ENCODE measurements at regions not wholly inside any gene's neighbourhood (a gene's known extent, or its start where the extent isn't known, plus 50 kb on each side); places are given as distances from the start of the nearest gene placed in this dataset.
"Not testable (repeated sequence)": the region's sequence is repeated elsewhere in the genome, so short reads cannot be mapped to it uniquely, and the experiment has no call there.

DNA sequence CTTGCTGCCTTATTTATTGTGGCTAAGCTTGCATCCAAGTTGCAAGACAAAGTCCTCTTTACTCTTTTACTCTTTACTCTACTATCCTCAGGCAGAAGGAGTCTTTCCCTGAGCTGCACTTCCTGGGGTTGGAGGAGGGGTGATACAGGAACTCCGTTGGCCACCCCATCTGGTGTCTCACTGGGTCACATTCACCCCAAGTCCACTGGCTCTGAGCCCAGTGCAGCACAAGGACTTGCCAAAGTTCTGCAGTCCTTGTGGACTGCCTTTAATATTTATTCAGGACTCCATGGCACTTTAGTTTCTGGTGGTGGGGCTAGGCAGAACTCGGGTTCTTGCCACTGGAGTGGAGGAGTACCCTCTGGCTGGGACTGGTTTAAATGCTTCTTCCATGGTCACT lies 165.4 kb upstream of the KCNH8 start:
- 17% methylated on average over 2 of the region's 2 CpGs for WGBS
- no peaks in the 10 kb centered on the region for H3K4me1 ChIP-seq (ENCODE audit: control insufficient read depth in 4 of 4, insufficient read depth in 4 of 4, low read length in 3 of 4)
- H3K27ac ChIP-seq (ENCODE audit: low read depth in 1 of 2, low read length in 2 of 2), result no peak overlapping the region
- no peak overlapping the region for H3K4me3 ChIP-seq (ENCODE audit: low read depth in 1 of 3, low read length in 3 of 3)
- no peak overlapping the region for H3K9ac ChIP-seq (ENCODE audit: low read depth in 1 of 2, low read length in 2 of 2)
- H3K36me3 ChIP-seq (ENCODE audit: control insufficient read depth in 4 of 4, insufficient read depth in 3 of 4, low read depth in 1 of 4, low read length in 3 of 4), result no peaks in the 10 kb centered on the region
- H3K9me3 ChIP-seq (ENCODE audit: control insufficient read depth in 4 of 4, low read length in 3 of 4), result no peaks in the 10 kb centered on the region
- peaks cover 0 to 2% (median 0%) of the 10 kb centered on the region in 4 donors for H3K27me3 ChIP-seq (ENCODE audit: control insufficient read depth in 4 of 4, insufficient read depth in 4 of 4, low read length in 3 of 4)
- no peak for DNase-seq (ENCODE audit: low spot score)
- TF ChIP-seq TAF1 (conservative IDR thresholded peaks at IDR 0.05) (no peak), FOXA1 (IDR thresholded peaks at IDR 0.05) (no peak), FOXA2 (IDR thresholded peaks at IDR 0.05) (no peak), GABPA (IDR thresholded peaks at IDR 0.05 in 1 of 2, conservative IDR thresholded peaks at IDR 0.05 in 1 of 2) (no peak), SP1 (IDR thresholded peaks at IDR 0.05) (no peak), EGR1 (IDR thresholded peaks at IDR 0.05; ENCODE audit: low read depth in 2 of 2) (no peak), HNF4A (conservative IDR thresholded peaks at IDR 0.05) (no peak), NR2F2 (IDR thresholded peaks at IDR 0.05) (no peak), RXRA (IDR thresholded peaks at IDR 0.05) (no peak)
- TF ChIP-seq, protein P1, sequence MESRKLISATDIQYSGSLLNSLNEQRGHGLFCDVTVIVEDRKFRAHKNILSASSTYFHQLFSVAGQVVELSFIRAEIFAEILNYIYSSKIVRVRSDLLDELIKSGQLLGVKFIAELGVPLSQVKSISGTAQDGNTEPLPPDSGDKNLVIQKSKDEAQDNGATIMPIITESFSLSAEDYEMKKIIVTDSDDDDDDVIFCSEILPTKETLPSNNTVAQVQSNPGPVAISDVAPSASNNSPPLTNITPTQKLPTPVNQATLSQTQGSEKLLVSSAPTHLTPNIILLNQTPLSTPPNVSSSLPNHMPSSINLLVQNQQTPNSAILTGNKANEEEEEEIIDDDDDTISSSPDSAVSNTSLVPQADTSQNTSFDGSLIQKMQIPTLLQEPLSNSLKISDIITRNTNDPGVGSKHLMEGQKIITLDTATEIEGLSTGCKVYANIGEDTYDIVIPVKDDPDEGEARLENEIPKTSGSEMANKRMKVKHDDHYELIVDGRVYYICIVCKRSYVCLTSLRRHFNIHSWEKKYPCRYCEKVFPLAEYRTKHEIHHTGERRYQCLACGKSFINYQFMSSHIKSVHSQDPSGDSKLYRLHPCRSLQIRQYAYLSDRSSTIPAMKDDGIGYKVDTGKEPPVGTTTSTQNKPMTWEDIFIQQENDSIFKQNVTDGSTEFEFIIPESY (IDR thresholded peaks at IDR 0.05), result no peak
- TF ChIP-seq, protein P2, sequence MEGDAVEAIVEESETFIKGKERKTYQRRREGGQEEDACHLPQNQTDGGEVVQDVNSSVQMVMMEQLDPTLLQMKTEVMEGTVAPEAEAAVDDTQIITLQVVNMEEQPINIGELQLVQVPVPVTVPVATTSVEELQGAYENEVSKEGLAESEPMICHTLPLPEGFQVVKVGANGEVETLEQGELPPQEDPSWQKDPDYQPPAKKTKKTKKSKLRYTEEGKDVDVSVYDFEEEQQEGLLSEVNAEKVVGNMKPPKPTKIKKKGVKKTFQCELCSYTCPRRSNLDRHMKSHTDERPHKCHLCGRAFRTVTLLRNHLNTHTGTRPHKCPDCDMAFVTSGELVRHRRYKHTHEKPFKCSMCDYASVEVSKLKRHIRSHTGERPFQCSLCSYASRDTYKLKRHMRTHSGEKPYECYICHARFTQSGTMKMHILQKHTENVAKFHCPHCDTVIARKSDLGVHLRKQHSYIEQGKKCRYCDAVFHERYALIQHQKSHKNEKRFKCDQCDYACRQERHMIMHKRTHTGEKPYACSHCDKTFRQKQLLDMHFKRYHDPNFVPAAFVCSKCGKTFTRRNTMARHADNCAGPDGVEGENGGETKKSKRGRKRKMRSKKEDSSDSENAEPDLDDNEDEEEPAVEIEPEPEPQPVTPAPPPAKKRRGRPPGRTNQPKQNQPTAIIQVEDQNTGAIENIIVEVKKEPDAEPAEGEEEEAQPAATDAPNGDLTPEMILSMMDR (IDR thresholded peaks at IDR 0.05; ENCODE audit: low read depth, low read length, missing input control), result no peak
- TF ChIP-seq, protein P3, sequence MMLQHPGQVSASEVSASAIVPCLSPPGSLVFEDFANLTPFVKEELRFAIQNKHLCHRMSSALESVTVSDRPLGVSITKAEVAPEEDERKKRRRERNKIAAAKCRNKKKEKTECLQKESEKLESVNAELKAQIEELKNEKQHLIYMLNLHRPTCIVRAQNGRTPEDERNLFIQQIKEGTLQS (IDR thresholded peaks at IDR 0.05), result no peak
- TF ChIP-seq, protein P4, sequence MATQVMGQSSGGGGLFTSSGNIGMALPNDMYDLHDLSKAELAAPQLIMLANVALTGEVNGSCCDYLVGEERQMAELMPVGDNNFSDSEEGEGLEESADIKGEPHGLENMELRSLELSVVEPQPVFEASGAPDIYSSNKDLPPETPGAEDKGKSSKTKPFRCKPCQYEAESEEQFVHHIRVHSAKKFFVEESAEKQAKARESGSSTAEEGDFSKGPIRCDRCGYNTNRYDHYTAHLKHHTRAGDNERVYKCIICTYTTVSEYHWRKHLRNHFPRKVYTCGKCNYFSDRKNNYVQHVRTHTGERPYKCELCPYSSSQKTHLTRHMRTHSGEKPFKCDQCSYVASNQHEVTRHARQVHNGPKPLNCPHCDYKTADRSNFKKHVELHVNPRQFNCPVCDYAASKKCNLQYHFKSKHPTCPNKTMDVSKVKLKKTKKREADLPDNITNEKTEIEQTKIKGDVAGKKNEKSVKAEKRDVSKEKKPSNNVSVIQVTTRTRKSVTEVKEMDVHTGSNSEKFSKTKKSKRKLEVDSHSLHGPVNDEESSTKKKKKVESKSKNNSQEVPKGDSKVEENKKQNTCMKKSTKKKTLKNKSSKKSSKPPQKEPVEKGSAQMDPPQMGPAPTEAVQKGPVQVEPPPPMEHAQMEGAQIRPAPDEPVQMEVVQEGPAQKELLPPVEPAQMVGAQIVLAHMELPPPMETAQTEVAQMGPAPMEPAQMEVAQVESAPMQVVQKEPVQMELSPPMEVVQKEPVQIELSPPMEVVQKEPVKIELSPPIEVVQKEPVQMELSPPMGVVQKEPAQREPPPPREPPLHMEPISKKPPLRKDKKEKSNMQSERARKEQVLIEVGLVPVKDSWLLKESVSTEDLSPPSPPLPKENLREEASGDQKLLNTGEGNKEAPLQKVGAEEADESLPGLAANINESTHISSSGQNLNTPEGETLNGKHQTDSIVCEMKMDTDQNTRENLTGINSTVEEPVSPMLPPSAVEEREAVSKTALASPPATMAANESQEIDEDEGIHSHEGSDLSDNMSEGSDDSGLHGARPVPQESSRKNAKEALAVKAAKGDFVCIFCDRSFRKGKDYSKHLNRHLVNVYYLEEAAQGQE (IDR thresholded peaks at IDR 0.05), result no peak
- TF ChIP-seq, protein P5, sequence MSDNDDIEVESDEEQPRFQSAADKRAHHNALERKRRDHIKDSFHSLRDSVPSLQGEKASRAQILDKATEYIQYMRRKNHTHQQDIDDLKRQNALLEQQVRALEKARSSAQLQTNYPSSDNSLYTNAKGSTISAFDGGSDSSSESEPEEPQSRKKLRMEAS (IDR thresholded peaks at IDR 0.05), result no peak

DNA sequence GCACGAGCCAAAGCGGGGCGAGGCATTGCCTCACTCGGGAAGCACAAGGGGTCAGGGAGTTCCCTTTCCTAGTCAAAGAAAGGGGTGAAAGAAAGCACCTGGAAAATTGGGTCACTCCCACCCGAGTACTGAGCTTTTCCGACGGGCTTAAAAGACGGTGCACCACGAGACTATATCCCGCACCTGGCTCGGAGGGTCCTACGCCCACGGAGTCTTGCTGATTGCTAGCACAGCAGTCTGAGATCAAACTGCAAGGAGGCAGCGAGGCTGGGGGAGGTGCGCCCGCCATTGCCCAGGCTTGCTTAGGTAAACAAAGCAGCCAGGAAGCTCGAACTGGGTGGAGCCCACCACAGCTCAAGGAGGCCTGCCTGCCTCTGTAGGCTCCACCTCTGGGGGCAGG lies 172.2 kb upstream of the KCNH8 start:
- not testable (repeated sequence) for H3K9me3 ChIP-seq (ENCODE audit: control insufficient read depth in 4 of 4, low read length in 3 of 4); H3K9ac ChIP-seq (ENCODE audit: low read depth in 1 of 2, low read length in 2 of 2); H3K27me3 ChIP-seq (ENCODE audit: control insufficient read depth in 4 of 4, insufficient read depth in 4 of 4, low read length in 3 of 4); DNase-seq (ENCODE audit: low spot score); H3K4me3 ChIP-seq (ENCODE audit: low read depth in 1 of 3, low read length in 3 of 3); H3K4me1 ChIP-seq (ENCODE audit: control insufficient read depth in 4 of 4, insufficient read depth in 4 of 4, low read length in 3 of 4); H3K27ac ChIP-seq (ENCODE audit: low read depth in 1 of 2, low read length in 2 of 2); H3K36me3 ChIP-seq (ENCODE audit: control insufficient read depth in 4 of 4, insufficient read depth in 3 of 4, low read depth in 1 of 4, low read length in 3 of 4)
- 82% methylated on average over 16 of the region's 17 CpGs for WGBS

Data from liver (tissue), 8 donors.